IMR-90 (cell line): ENCODE measurements at regions not wholly inside any gene's neighbourhood (a gene's known extent, or its start where the extent isn't known, plus 50 kb on each side); places are given as distances from the start of the nearest gene placed in this dataset.

ENCODE experiments used
- ATAC-seq: fragments of 200-7000 bp; cut with Tn5 transposase; 2 replicates; pipeline ENCODE4 v1.9.1; 2020; ENCODE audit warnings: low read depth, mild to moderate bottlenecking, moderate library complexity
- BruUV-seq: library from RNA; stranded (reverse); fragments of 400-500 nt; replicated peaks from 2 replicates; lab custom pipeline; 2021; lab: Mats Ljungman, UMichigan
- CTCF ChIA-PET: fragments of 300-600 bp; formaldehyde crosslinking; extraction: SDS; loops from one replicate; lab custom pipeline; 2021; ENCODE audit warnings: antibody characterized with exemption; lab: Yijun Ruan, JAX
- POLR2A ChIA-PET: fragments of 300-600 bp; sonication (Branson Sonifier 250); formaldehyde crosslinking; loops from one replicate; lab custom pipeline; 2022; ENCODE audit warnings: antibody characterized with exemption; ENCODE audit not compliant: unreplicated experiment; lab: Charles Lee
- DNase-seq: peaks from one replicate; pipeline ENCODE4 v3.0.0; 2013
- H2AFZ ChIP-seq: replicated peaks from 2 replicates; pipeline ENCODE3; 2013; ENCODE audit warnings: low read length, mild to moderate bottlenecking; ENCODE audit not compliant: poor library complexity
- H2AK5ac ChIP-seq: 2 replicates; pipeline ENCODE4 v1.6.1; 2013; ENCODE audit warnings: low read depth, low read length, inconsistent platforms
- H2AK9ac ChIP-seq: replicated peaks from 2 replicates; pipeline ENCODE3; 2013; ENCODE audit warnings: mild to moderate bottlenecking, low read depth, low read length, moderate library complexity; ENCODE audit not compliant: poor library complexity
- H2BK120ac ChIP-seq: 2 replicates; pipeline ENCODE4 v1.6.1; 2013; ENCODE audit warnings: low read depth, low read length, inconsistent platforms
- H2BK15ac ChIP-seq: 3 replicates; pipeline ENCODE4 v1.6.1; 2013; ENCODE audit warnings: low read depth, low read length, inconsistent platforms
- H2BK20ac ChIP-seq: 2 replicates; pipeline ENCODE4 v1.6.1; 2013; ENCODE audit warnings: low read depth, mild to moderate bottlenecking, inconsistent platforms, low read length, moderate library complexity
- H2BK5ac ChIP-seq: 2 replicates; pipeline ENCODE4 v1.6.1; 2013; ENCODE audit warnings: mild to moderate bottlenecking, low read depth, low read length, inconsistent platforms; ENCODE audit not compliant: poor library complexity, severe bottlenecking
- H3K14ac ChIP-seq: replicated peaks from 2 replicates; pipeline ENCODE4 v1.6.1; 2013; ENCODE audit warnings: low read depth, low read length, inconsistent platforms
- H3K18ac ChIP-seq: 2 replicates; pipeline ENCODE4 v1.6.1; 2013; ENCODE audit warnings: low read depth, low read length, control low read depth
- H3K23ac ChIP-seq: 2 replicates; pipeline ENCODE4 v1.6.1; 2013; ENCODE audit warnings: low read depth, low read length, inconsistent platforms
- H3K27ac ChIP-seq: 2 replicates; pipeline ENCODE4 v1.5.1; 2013; ENCODE audit warnings: mild to moderate bottlenecking, control low read depth, low read length; ENCODE audit not compliant: insufficient read depth
- H3K27me3 ChIP-seq: 2 replicates; pipeline ENCODE4 v1.6.1; 2013; ENCODE audit warnings: low read length; ENCODE audit not compliant: control insufficient read depth, insufficient read depth
- H3K36me3 ChIP-seq: 2 replicates; pipeline ENCODE4 v1.6.1; 2013; ENCODE audit warnings: low read length, mixed read lengths; ENCODE audit not compliant: control insufficient read depth, insufficient read depth
- H3K4ac ChIP-seq: 2 replicates; pipeline ENCODE4 v1.6.1; 2013; ENCODE audit warnings: low read depth, low read length, inconsistent platforms
- H3K4me1 ChIP-seq: 2 replicates; pipeline ENCODE4 v1.6.1; 2013; ENCODE audit warnings: low read length, mixed read lengths; ENCODE audit not compliant: control insufficient read depth, insufficient read depth
- H3K4me2 ChIP-seq: 2 replicates; pipeline ENCODE4 v1.6.1; 2013; ENCODE audit warnings: low read depth, mild to moderate bottlenecking, control low read depth, low read length, moderate library complexity
- H3K4me3 ChIP-seq: 2 replicates; pipeline ENCODE4 v1.5.1; 2013; ENCODE audit warnings: low read depth, mild to moderate bottlenecking, control low read depth, low read length, moderate library complexity; ENCODE audit not compliant: insufficient read depth
- H3K56ac ChIP-seq: 2 replicates; pipeline ENCODE4 v1.6.1; 2013; ENCODE audit warnings: low read length, inconsistent platforms; ENCODE audit not compliant: insufficient read depth; ENCODE audit errors: extremely low read depth
- H3K79me1 ChIP-seq, 2 experiments: 2 replicates each; pipeline ENCODE4 v1.6.1; 2013; ENCODE audit warnings: low read length in 2 of 2, inconsistent platforms in 1 of 2, low read depth in 1 of 2
- H3K9ac ChIP-seq: 2 replicates; pipeline ENCODE4 v1.6.1; 2013; ENCODE audit warnings: low read depth, low read length, control low read depth
- H3K9me1 ChIP-seq: 2 replicates; pipeline ENCODE4 v1.6.1; 2013; ENCODE audit warnings: low read length, inconsistent platforms; ENCODE audit not compliant: insufficient read depth
- H3K9me3 ChIP-seq: 2 replicates; pipeline ENCODE4 v1.6.1; 2013; ENCODE audit warnings: low read length; ENCODE audit not compliant: control insufficient read depth, insufficient read depth
- H4K20me1 ChIP-seq: 2 replicates; pipeline ENCODE4 v1.6.1; 2013; ENCODE audit warnings: low read length, inconsistent platforms; ENCODE audit not compliant: insufficient read depth
- H4K5ac ChIP-seq: 2 replicates; pipeline ENCODE4 v1.6.1; 2013; ENCODE audit warnings: mild to moderate bottlenecking, low read depth, low read length, control low read depth
- H4K8ac ChIP-seq, 2 experiments: 2 replicates each; pipeline ENCODE4 v1.6.1; 2013; ENCODE audit warnings: low read depth in 2 of 2, low read length in 2 of 2, control low read depth in 1 of 2, inconsistent platforms in 1 of 2
- H4K91ac ChIP-seq: 2 replicates; pipeline ENCODE4 v1.6.1; 2013; ENCODE audit warnings: low read depth, low read length, inconsistent platforms; ENCODE audit not compliant: insufficient read depth
- BHLHE40 ChIP-seq: fragments of 150-350 bp; IDR thresholded peaks from 2 replicates; pipeline ENCODE4 v1.6.1; 2016; ENCODE audit warnings: mild to moderate bottlenecking, low read depth, low read length
- CEBPB ChIP-seq: IDR thresholded peaks from 2 replicates; pipeline ENCODE4 v1.6.1; 2012; ENCODE audit warnings: low read depth, low read length, improper control_type of control experiment
- CHD1 ChIP-seq: IDR thresholded peaks from 2 replicates; pipeline ENCODE4 v1.6.1; 2012; ENCODE audit warnings: low read depth, low read length, improper control_type of control experiment
- FOS ChIP-seq: fragments of 150-350 bp; IDR thresholded peaks from 2 replicates; pipeline ENCODE4 v1.6.1; 2016; ENCODE audit warnings: low read depth, low read length
- MAFK ChIP-seq: IDR thresholded peaks from 2 replicates; pipeline ENCODE4 v1.6.1; 2012; ENCODE audit warnings: low read depth, low read length, improper control_type of control experiment
- MXI1 ChIP-seq: IDR thresholded peaks from 2 replicates; pipeline ENCODE4 v1.6.1; 2012; ENCODE audit warnings: low read depth, mild to moderate bottlenecking, low read length, moderate library complexity, borderline replicate concordance
- NFE2L2 ChIP-seq: fragments of 150-350 bp; IDR thresholded peaks from 2 replicates; pipeline ENCODE4 v1.6.1; 2016; ENCODE audit warnings: low read depth, mild to moderate bottlenecking, low read length
- POLR2A ChIP-seq: IDR thresholded peaks from 2 replicates; pipeline ENCODE4 v1.6.1; 2012; ENCODE audit warnings: mild to moderate bottlenecking, low read depth, low read length
- RCOR1 ChIP-seq: IDR thresholded peaks from 2 replicates; pipeline ENCODE4 v1.6.1; 2012; ENCODE audit warnings: mild to moderate bottlenecking, low read length, improper control_type of control experiment; ENCODE audit not compliant: insufficient replicate concordance
- RFX5 ChIP-seq: IDR thresholded peaks from 2 replicates; pipeline ENCODE4 v1.8.0; 2012; ENCODE audit warnings: low read depth, mild to moderate bottlenecking, low read length, moderate library complexity
- SMC3 ChIP-seq: fragments of 150-350 bp; IDR thresholded peaks from 2 replicates; pipeline ENCODE4 v1.6.1; 2016; ENCODE audit warnings: low read depth, mild to moderate bottlenecking, antibody characterized with exemption, low read length, moderate library complexity
- WGBS, 2 experiments: methylation state at CpG; one replicate each; pipeline versions ENCODE4 v1.1.5 to v1.1.7; 2013; ENCODE audit warnings: missing lambda C conversion rate in 2 of 2; ENCODE audit not compliant: insufficient read length in 1 of 2; ENCODE audit errors: extremely low coverage in 2 of 2; 5-methylcytosine and 5-hydroxymethylcytosine counted together
- dilution Hi-C: fragments of 300-500 bp; cut with HindIII; formaldehyde crosslinking; loops from one replicate; pipeline ENCODE4 v1.14.3; 2018; ENCODE audit warnings: low sequenced_read_pairs; ENCODE audit not compliant: unreplicated experiment
- in situ Hi-C: fragments of 300-500 bp; cut with MboI; formaldehyde crosslinking; loops from 3 replicates; pipeline ENCODE4 v1.14.3; 2019; ENCODE audit warnings: low sequenced_read_pairs, inconsistent platforms, mixed read lengths
- intact Hi-C: fragments of 100-400 bp; cut with micrococcal nuclease; formaldehyde crosslinking; loops from 2 replicates; pipeline ENCODE4 v1.10.0; 2022
- TF ChIP-seq, protein P1 (sequence below): conservative IDR thresholded peaks from 2 replicates; pipeline ENCODE4 v1.5.1; 2012; ENCODE audit warnings: mild to moderate bottlenecking, low read depth, low read length, improper control_type of control experiment

DNA sequence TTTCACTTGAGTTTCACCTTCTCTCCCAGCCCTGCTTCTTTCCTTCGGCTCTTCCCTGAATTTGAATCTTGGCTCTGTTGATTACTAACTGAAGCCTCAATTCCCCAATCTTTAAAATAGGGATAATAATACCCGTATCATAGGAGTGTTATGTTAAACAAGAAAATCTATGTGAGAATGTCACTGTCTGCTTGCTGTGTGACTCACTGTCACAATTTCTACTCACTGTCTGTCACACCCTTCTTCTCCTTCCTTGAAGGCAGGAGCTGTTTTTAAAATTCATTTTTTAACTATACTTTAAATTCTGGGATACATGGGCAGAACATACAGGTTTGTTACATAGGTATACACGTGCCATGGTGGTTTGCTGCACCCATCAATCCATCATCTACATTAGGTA is 141.6 kb upstream of the CXCR4 start:
- Histone ChIP-seq H3K4ac (no peak overlapping the region), H2AFZ (no peak overlapping the region), H4K20me1 (no peaks in the 10 kb centered on the region), H3K4me1 (no peaks in the 10 kb centered on the region), H4K91ac (no peak overlapping the region), H2AK9ac (no peak overlapping the region), H3K9me3 (no peaks in the 10 kb centered on the region), H3K27me3 (no peaks in the 10 kb centered on the region), H2AK5ac (no peak overlapping the region), H2BK20ac (no peak overlapping the region), H4K5ac (no peak overlapping the region), H3K9ac (no peak overlapping the region), H4K8ac (no peak overlapping the region), H3K14ac (no peak overlapping the region), H3K56ac (no peak overlapping the region), H3K9me1 (no peaks in the 10 kb centered on the region), H3K27ac (no peak overlapping the region), H3K4me3 (no peak overlapping the region), H3K79me1 (no peaks in the 10 kb centered on the region), H2BK5ac (no peak overlapping the region), H3K18ac (no peak overlapping the region), H3K4me2 (no peak overlapping the region), H3K23ac (no peak overlapping the region), H3K36me3 (no peaks in the 10 kb centered on the region), H2BK15ac (no peak overlapping the region), H2BK120ac (no peak overlapping the region)
- POLR2A ChIA-PET, result no interaction called here
- WGBS, 2 experiments, result no CpG with 5 or more reads among the region's 3 CpGs
- no peak for TF ChIP-seq BHLHE40
- TF ChIP-seq RFX5, result no peak
- TF ChIP-seq, protein P1, sequence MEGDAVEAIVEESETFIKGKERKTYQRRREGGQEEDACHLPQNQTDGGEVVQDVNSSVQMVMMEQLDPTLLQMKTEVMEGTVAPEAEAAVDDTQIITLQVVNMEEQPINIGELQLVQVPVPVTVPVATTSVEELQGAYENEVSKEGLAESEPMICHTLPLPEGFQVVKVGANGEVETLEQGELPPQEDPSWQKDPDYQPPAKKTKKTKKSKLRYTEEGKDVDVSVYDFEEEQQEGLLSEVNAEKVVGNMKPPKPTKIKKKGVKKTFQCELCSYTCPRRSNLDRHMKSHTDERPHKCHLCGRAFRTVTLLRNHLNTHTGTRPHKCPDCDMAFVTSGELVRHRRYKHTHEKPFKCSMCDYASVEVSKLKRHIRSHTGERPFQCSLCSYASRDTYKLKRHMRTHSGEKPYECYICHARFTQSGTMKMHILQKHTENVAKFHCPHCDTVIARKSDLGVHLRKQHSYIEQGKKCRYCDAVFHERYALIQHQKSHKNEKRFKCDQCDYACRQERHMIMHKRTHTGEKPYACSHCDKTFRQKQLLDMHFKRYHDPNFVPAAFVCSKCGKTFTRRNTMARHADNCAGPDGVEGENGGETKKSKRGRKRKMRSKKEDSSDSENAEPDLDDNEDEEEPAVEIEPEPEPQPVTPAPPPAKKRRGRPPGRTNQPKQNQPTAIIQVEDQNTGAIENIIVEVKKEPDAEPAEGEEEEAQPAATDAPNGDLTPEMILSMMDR, result no peak
- no peak for TF ChIP-seq POLR2A
- TF ChIP-seq CHD1, result no peak
- no peak for TF ChIP-seq RCOR1
- TF ChIP-seq FOS, result no peak
- TF ChIP-seq MAFK, result no peak
- no peak for TF ChIP-seq MXI1
- no peak for TF ChIP-seq CEBPB
- TF ChIP-seq SMC3, result no peak
- TF ChIP-seq NFE2L2, result no peak
- DNase-seq, result no peak
- in situ Hi-C loops, result no loop called here
- no peak for ATAC-seq
- dilution Hi-C loops, result no loop called here
- CTCF ChIA-PET, result no interaction called here
- BruUV-seq, result no TSS peak
- intact Hi-C loops, result no loop called here
